ENCODE measurements at regions not wholly inside any gene's neighbourhood (a gene's known extent, or its start where the extent isn't known, plus 50 kb on each side); places are given as distances from the start of the nearest gene placed in this dataset.

GRCh38 chr5:68711293-68712200 is 382.3 kb upstream of the SLC30A5 start:
- DNase-seq (ENCODE audit: low read depth): no peak
- no peak overlapping the region for H3K4me3 ChIP-seq (ENCODE audit: low read depth, low read length)

GRCh38 chr5:68714810-68715209 is 379.0 kb upstream of the SLC30A5 start:
- no peak overlapping the region for H3K4me3 ChIP-seq (ENCODE audit: low read depth, low read length)
- DNase-seq (ENCODE audit: low read depth): no peak

GRCh38 chr5:68720884-68721610 is 372.8 kb upstream of the SLC30A5 start:
- DNase-seq (ENCODE audit: low read depth): no peak

GRCh38 chr5:68722357-68722756 is 371.5 kb upstream of the SLC30A5 start:
- H3K4me3 ChIP-seq (ENCODE audit: low read depth, low read length): no peak overlapping the region
- no peak for DNase-seq (ENCODE audit: low read depth)

More at GRCh38 chr5:68720884-68721610, 372.8 kb upstream of the SLC30A5 start:
- no peak overlapping the region for H3K4me3 ChIP-seq (ENCODE audit: low read depth, low read length)

- no peak overlapping the region for H3K4me3 ChIP-seq (ENCODE audit: low read depth, low read length)
- no peak for DNase-seq (ENCODE audit: low read depth)
Measured at GRCh38 chr5:68725905-68726683, 367.7 kb upstream of the SLC30A5 start.

- no peak overlapping the region for H3K4me3 ChIP-seq (ENCODE audit: low read depth, low read length)
- no peak for DNase-seq (ENCODE audit: low read depth)
Measured at GRCh38 chr5:68727931-68728330, 365.9 kb upstream of the SLC30A5 start.

GRCh38 chr5:68729678-68730077 is 364.1 kb upstream of the SLC30A5 start:
- H3K4me3 ChIP-seq (ENCODE audit: low read depth, low read length): no peak overlapping the region
- DNase-seq (ENCODE audit: low read depth): no peak

GRCh38 chr5:68730220-68730978 is 363.4 kb upstream of the SLC30A5 start:
- DNase-seq (ENCODE audit: low read depth): peak; percentile 60
- H3K4me3 ChIP-seq (ENCODE audit: low read depth, low read length): no peak overlapping the region

GRCh38 chr5:68730979-68731654 is 362.7 kb upstream of the SLC30A5 start:
- no peak overlapping the region for H3K4me3 ChIP-seq (ENCODE audit: low read depth, low read length)
- no peak for DNase-seq (ENCODE audit: low read depth)

GRCh38 chr5:68732251-68732650 is 361.6 kb upstream of the SLC30A5 start:
- DNase-seq (ENCODE audit: low read depth): no peak
- H3K4me3 ChIP-seq (ENCODE audit: low read depth, low read length): no peak overlapping the region

GRCh38 chr5:68734781-68735180 is 359.0 kb upstream of the SLC30A5 start:
- no peak for DNase-seq (ENCODE audit: low read depth)
- H3K4me3 ChIP-seq (ENCODE audit: low read depth, low read length): no peak overlapping the region

- no peak overlapping the region for H3K4me3 ChIP-seq (ENCODE audit: low read depth, low read length)
- DNase-seq (ENCODE audit: low read depth): no peak
Measured at GRCh38 chr5:68738236-68738635, 355.6 kb upstream of the SLC30A5 start.

GRCh38 chr5:68738841-68739240 is 355.0 kb upstream of the SLC30A5 start:
- no peak overlapping the region for H3K4me3 ChIP-seq (ENCODE audit: low read depth, low read length)
- DNase-seq (ENCODE audit: low read depth): no peak

GRCh38 chr5:68739752-68740151 is 354.1 kb upstream of the SLC30A5 start:
- no peak overlapping the region for H3K4me3 ChIP-seq (ENCODE audit: low read depth, low read length)
- DNase-seq (ENCODE audit: low read depth): no peak

GRCh38 chr5:68740226-68740910 is 353.4 kb upstream of the SLC30A5 start:
- H3K4me3 ChIP-seq (ENCODE audit: low read depth, low read length): no peak overlapping the region
- DNase-seq (ENCODE audit: low read depth): no peak

GRCh38 chr5:68744206-68744605 is 349.6 kb upstream of the SLC30A5 start:
- no peak for DNase-seq (ENCODE audit: low read depth)
- H3K4me3 ChIP-seq (ENCODE audit: low read depth, low read length): no peak overlapping the region

- no peak overlapping the region for H3K4me3 ChIP-seq (ENCODE audit: low read depth, low read length)
- peak; percentile 4 for DNase-seq (ENCODE audit: low read depth)
Measured at GRCh38 chr5:68745448-68745847, 348.4 kb upstream of the SLC30A5 start.

- no peak overlapping the region for H3K4me3 ChIP-seq (ENCODE audit: low read depth, low read length)
- DNase-seq (ENCODE audit: low read depth): no peak
Measured at GRCh38 chr5:68746220-68746619, 347.6 kb upstream of the SLC30A5 start.

Measured in skeletal muscle cell (primary cell).